KG1 (cell line): ENCODE measurements at regions not wholly inside any gene's neighbourhood (a gene's known extent, or its start where the extent isn't known, plus 50 kb on each side); places are given as distances from the start of the nearest gene placed in this dataset.
A peak's percentile ranks its signal among the peaks of the same experiment; 100 is the strongest.
"Not testable (repeated sequence)": the region's sequence is repeated elsewhere in the genome, so short reads cannot be mapped to it uniquely, and the experiment has no call there.

Source experiments
- DNase-seq: peaks from one replicate; lab custom pipeline; 2025; lab: John Stamatoyannopoulos, UW

DNA sequence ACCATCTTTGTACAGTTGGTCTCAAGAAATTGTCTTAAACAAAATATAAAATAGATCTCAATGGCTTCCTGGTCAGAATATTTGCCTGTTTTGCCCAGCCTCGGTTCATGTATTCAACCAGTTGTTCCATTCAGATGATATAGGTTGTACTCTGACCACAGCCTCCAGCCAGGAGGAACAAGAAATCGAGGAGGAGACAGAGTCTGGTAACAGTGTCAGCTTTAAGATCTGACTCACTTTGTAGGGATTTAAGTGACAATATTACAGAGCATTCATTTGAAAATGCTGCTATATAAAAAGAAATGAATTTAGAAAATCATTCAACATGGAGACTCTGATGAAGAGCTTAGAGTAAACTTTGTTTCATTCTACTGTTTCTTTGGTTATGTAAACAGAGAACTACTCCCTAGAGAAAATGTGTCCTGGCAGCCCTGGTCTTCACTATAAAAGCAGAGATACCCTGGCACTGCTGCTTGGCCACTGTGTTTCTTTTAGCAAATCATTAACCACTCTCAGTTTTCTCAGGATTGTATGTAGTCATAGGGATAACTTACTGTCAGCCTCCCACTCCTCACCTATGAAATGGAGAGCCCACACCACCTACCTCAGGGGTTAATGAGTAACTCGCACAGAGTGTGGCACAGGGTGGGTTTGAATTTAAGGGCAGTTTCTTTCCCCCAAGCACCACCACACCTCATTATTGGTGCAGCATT lies 53.5 kb downstream of the PAGE2 start:
- no peak for DNase-seq

GRCh38 chrX:55142919-55143310 lies 54.1 kb downstream of the PAGE2 start:
- DNase-seq = no peak

DNA sequence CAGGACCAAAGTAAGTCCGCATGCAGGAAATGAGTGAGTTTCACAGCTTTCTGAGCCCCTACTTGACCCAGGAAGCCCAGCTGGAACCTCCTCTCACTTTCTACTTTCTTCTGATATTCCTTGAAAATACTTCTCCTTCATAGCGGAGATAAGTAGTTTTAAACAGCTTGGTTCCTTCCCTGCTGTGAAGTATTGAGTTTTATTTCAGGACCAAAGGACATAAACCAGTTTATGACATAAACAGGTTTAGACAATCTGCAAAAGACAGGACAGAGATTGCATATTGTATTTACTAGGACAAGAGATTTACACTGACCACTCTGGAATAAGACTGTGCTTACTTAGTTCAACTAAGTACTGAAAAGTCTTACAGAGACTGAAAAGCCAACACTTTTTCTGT lies 54.8 kb downstream of the PAGE2 start:
- DNase-seq = no peak

GRCh38 chrX:55144697-55145096 lies 55.9 kb downstream of the PAGE2 start:
- no peak for DNase-seq

GRCh38 chrX:55149242-55149641 lies 60.4 kb downstream of the PAGE2 start:
- no peak for DNase-seq

- no peak for DNase-seq
Observed at GRCh38 chrX:55151199-55151598, 62.4 kb downstream of the PAGE2 start.

DNA sequence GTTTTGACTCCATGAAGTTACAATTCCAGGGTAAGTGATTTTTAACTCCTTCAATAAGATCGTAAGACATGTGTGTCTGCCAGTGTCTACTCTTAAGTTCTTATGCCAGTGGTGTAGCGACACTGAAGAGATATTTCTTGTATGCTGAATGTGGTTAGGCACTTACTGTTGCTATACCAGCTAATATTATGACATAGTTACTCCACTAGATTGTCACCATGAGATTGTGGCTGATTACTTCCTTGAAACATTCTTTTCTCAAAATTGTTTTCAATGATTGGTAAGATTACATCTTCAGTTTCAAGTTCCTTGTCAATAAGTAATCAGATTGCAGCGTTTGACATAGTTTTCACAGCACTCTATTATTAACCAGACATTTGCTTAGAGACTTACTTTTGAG lies 60.6 kb upstream of the PAGE5 start:
- no peak for DNase-seq

DNA sequence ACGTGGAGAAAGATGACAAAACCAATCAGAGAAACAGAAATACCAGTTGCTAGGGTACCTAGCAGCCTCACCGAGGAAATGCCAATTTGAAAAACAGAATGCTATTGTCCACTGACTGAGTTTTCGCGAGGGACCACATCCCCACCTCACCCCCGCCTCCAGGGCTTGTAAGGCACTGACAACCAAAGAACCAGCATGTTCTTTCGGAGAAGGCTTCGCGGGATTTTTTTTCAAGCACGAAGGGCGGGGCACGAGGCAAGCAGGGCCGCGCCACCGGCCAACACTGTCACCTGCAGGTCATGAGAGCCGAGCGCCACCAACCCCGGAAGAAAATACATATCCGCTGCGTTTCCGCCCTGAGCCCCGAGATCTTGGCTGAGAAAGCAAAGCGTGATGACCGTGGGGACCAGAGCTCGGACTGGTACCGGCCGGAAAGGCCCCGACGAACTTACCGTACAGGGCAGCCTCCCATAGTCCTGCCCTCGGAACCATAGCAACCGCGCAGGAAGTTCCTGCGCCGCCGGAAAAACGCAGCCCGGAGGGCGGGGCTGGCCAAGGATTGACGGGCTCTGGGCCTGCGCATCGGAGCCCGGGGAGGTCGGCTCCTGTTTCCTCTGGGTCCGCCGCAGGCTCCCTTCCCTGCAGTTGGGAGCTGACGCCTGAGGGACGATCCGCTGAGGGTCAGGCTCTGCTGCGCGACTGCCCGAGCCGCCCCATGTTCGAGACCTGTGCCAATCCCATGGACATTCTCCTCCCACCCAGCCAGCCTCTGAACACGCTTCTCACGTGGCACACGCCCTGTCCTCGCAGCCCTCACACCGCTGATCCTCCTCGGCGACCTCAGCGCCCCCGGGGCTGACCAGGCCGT lies 59.2 kb upstream of the PAGE5 start:
- peak; percentile 65 for DNase-seq

DNA sequence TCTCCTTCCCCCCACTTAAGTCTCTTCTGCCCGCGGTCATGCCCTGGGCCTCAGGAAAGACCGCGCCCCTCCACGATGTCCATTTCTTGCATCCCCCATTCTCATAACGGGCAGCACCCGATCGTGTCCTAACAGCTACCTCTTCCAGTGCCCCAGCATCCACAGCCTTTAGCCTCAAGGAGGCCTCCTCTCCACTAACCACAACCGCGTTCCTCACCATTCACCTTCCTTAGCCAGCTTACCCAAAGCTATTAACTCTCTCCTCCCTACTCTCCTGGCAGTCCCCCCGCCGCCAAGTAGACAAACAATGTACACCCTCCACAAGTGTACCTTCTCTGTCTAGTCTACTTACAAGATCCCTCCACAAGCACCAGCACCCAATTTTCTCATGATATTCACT lies 58.6 kb upstream of the PAGE5 start:
- no peak for DNase-seq

- no peak for DNase-seq
Observed at GRCh38 chrX:55163171-55163570, 57.0 kb upstream of the PAGE5 start.

DNA sequence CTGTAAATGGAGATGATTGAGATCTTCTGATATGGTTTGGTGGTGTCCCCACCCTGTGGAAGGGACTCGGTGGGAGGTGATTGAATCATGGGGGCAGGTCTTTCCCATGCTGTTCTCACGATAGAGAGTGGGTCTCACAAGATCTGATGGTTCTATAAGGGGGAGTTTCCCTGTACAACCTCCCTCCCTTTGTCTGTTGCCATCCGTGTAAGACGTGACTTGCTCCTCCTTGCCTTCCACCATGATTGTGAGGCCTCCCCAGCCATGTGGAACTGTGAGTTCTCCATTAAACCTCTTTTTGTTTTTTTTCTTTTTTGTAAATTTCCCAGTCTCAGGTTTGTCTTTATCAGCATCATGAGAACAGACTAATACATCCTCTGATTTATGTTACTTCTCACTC lies 55.1 kb upstream of the PAGE5 start:
- not testable (repeated sequence) for DNase-seq

- DNase-seq = no peak
Observed at GRCh38 chrX:55167124-55167803, 52.9 kb upstream of the PAGE5 start.

DNA sequence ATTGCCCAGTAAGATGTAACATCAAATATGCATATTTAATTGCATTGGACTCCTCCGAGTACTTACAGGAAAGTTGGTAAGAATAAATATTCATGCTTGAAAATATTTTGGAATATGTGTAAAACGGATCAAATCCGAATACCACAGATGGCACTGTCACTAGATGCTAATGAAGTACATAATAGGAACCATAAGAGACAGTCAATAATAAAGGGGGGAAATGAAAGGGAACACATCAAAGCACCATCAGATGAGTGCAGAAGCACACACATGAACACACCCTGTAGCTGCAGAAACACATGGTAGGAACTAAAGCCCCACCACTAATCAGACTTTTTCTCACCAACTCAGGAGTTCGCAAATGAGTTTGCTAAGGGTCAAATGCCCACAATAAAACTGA lies 52.2 kb upstream of the PAGE5 start:
- no peak for DNase-seq

DNA sequence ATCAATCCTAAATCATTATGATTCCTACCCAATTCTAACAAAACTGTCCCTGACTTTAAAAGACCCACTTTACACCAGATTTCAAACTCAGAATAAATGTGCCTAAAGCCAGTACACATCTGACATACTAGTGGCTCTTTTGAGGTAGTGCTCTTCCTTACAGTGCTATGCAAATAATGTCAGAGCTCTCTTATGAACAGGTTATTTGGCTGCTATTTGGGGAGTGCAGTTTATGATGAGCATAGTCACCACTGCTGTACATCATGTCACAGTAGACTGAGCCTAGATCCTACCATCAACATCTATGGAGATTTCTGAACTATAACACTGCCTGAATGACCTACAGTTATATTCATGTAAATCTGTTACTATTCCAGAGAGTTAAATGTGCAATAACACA lies 50.4 kb upstream of the PAGE5 start:
- no peak for DNase-seq
